C4-2B (cell line): ENCODE measurements at regions not wholly inside any gene's neighbourhood (a gene's known extent, or its start where the extent isn't known, plus 50 kb on each side); places are given as distances from the start of the nearest gene placed in this dataset.
"Not testable (repeated sequence)": the region's sequence is repeated elsewhere in the genome, so short reads cannot be mapped to it uniquely, and the experiment has no call there.

Source experiments
- ZFX ChIP-seq: fragments of 450-650 bp; IDR thresholded peaks from 2 replicates; pipeline ENCODE4 v1.6.1; 2017
- TF ChIP-seq, protein P1 (sequence below): fragments of 450-650 bp; conservative IDR thresholded peaks from 2 replicates; pipeline ENCODE4 v1.5.1; 2017; ENCODE audit warnings: mild to moderate bottlenecking

GRCh38 chr9:138215588-138215987 is 338.0 kb downstream of the CACNA1B start:
- TF ChIP-seq, protein P1, sequence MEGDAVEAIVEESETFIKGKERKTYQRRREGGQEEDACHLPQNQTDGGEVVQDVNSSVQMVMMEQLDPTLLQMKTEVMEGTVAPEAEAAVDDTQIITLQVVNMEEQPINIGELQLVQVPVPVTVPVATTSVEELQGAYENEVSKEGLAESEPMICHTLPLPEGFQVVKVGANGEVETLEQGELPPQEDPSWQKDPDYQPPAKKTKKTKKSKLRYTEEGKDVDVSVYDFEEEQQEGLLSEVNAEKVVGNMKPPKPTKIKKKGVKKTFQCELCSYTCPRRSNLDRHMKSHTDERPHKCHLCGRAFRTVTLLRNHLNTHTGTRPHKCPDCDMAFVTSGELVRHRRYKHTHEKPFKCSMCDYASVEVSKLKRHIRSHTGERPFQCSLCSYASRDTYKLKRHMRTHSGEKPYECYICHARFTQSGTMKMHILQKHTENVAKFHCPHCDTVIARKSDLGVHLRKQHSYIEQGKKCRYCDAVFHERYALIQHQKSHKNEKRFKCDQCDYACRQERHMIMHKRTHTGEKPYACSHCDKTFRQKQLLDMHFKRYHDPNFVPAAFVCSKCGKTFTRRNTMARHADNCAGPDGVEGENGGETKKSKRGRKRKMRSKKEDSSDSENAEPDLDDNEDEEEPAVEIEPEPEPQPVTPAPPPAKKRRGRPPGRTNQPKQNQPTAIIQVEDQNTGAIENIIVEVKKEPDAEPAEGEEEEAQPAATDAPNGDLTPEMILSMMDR, result not testable (repeated sequence)
- TF ChIP-seq ZFX, result not testable (repeated sequence)
